HG02798 (cell line): ENCODE measurements at regions not wholly inside any gene's neighbourhood (a gene's known extent, or its start where the extent isn't known, plus 50 kb on each side); places are given as distances from the start of the nearest gene placed in this dataset.
"Not testable (repeated sequence)": the region's sequence is repeated elsewhere in the genome, so short reads cannot be mapped to it uniquely, and the experiment has no call there.

Experiments
- ATAC-seq: cut with Tn5 transposase; IDR thresholded peaks from one replicate; pipeline ENCODE4 v1.9.1; 2021; ENCODE audit warnings: mild to moderate bottlenecking; ENCODE audit not compliant: unreplicated experiment, poor library complexity

DNA sequence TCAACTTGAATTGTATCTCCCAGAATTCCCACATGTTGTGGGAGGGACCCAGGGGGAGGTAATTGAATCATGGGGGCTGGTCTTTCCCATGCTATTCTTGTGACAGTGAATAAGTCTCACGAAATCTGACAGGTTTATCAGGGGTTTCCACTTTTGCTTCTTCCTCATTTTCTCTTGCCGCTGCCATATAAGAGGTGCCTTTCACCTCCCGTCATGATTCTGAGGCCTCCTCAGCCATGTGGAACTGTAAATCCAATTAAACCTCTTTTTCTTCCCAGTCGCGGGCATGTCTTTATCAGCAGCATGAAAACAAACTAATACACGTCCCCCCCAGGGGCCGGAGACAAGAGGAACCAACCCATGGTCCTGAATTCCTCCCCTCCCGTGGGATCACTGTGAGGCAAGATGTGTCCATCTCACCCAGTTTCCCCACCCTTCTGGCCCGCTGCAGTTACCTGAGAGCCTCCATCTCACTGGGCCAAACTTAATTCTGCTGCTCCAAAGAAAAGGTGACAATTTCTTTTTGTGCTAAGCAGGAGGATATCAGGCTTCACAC is 354.0 kb upstream of the JARID2 start:
- not testable (repeated sequence) for ATAC-seq

DNA sequence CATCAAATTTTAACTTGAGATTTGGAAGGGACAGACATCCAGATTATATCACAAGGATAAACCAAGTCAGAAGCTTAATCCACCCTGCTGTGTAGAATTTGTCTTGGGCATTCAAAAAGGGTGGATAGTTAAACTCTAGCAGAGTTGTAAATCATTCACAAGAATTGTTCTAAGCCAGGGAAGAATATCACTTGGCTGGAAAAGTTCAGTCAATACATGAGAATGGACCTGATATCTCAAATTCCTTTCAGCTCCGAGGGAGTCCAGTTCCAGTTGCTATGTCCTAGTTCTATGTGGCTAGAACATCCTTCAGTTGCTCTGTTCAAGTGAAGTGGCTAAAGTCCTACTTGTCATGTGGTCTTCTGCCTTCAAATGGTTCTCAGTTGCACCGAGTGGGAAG is 351.8 kb upstream of the JARID2 start:
- no peak for ATAC-seq

DNA sequence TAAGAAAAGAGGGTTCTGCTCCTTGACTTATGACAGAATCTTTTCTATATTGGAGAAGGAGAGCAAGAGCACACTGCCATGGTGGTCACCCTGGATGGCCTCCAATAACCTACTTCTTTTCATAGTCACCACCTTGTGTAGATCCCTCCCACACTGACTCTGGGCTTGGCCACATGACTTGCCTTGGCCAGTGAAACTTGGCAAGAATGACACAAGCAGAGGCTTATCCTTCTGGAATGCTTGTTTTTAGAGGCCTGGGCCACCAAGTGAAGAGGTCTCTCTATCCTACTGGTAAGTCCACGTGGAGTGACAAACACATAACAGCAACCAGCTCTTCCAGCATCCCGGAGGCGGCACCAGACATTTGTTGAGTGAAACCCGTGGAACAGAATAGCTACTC is 349.4 kb upstream of the JARID2 start:
- no peak for ATAC-seq

DNA sequence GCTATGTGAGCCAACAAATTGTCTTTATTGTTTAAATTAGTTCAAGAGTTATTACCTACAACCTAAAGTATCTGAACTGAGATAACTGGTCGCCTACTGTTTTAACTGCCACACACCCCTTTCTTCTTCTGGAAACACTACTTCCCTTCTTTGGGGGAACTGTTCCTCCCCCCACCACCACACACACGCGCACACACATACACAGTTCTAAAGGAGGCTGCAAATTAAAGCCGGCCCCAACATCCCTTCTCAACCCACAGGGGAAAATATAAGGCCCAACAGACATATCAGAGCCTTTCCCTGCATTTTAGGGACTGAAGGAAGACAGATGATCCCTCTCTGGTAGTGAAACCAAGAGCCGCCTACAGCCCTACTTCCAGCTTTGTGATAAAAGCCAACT is 348.0 kb upstream of the JARID2 start:
- ATAC-seq: no peak

DNA sequence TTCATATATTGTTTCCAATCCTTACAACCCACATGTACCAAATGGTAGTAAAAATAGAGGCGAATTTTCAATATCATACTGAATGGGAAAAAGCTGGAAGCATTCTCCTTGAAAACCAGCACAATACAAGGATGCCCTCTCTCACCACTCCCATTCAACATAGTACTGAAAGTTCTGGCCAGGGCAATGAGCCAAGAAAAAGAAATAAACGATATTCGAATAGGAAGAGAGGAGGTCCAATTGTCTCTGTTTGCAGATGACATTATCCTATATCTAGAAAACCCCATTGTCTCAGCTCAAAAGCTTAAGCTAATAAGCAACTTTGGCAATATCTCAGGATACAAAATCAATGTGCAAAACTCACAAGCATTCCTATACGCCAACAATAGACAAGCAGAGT is 346.4 kb upstream of the JARID2 start:
- not testable (repeated sequence) for ATAC-seq

DNA sequence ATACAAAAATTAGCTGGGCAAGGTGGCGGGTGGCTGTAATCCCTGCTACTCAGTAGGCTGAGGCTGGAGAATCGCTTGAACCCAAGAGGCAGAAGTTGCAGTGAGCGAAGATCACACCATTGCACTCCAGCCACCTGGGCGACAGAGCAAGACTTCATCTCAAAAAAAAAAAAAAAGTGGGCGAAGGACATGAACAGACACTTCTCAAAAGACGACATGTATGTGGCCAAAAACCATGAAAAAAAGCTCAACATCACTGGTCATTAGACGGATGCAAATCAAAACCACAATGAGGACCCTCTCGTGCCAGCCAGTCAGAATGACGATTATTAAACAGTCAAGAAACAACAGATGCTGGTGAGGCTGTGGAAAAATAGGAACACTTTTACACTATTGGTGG is 344.9 kb upstream of the JARID2 start:
- no peak for ATAC-seq

DNA sequence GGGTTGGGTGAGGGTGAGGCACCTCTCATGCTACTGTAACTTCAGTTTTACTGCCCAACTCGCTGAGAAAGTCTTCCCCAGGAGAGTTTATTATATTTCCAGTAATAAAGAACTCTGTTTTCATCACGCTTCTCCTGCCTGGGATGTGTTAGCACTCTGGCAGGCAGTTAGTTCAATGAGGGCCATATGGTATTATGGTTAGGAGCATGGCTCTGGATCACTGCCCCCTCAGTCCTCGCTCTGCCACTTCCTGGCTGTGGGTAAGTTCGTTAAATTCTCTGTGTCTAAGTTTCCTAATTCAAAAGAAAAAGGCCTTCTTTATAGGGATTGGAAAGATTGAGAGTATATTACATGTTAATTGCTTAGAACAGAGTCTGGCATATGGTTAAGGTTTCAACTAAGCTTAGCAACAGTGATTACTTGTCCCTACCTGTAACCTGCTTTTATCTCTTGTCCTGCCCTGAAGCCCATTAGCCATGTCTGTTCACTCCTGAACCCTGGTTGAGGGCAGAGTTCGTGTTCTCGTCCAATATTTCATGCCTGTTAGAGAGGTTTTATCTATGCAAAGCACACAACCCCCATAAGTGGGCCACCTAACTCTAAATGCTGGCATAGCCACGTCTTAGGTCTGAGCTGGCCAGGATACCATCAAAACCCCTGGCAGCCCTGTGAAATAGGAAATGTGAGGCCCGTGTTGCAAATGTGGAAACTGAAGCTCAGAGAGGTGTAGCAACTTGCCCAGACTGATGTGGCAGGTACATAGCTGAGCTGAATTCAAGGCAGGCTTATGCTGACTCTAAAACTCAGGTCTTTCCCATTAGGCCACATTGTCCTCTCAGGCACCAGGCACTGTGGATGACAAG is 342.5 kb upstream of the JARID2 start:
- ATAC-seq: no peak

DNA sequence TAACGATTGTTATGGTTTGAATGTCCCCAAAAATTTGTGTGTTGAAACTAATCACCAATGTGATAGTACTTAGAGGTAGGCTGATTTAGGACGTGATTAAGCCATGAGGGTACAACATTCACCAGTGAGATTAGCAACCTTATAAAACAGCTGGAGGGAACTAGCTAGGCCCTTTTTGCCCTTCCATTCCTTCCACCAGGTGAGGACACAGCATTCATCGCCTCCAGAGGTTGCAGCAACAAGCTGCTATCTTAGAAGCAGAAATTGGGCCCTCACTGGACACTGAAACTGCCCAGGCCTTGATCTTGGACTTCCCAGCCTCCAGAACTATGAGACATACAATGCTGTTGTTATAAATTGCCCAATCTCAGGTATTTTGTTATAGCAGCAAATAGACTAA is 340.7 kb upstream of the JARID2 start:
- no peak for ATAC-seq

DNA sequence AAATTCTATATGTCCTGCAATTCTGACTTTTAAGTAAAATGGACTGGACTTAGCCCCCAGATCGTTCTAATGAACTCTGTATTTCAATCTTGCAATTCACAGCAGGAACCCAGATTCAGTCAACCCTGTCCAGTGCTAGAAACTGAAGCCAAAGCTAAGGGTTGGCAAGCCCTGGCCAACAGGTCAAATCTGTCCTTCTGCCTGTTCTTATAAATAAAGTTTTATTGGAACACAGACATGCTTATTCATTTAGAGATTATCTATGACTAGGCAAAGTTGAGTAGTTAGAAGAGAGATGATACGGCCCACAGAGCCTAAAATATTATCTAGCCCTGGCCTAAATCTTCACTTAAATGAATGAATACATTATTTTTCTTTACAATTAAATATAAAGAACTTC is 339.2 kb upstream of the JARID2 start:
- no peak for ATAC-seq

DNA sequence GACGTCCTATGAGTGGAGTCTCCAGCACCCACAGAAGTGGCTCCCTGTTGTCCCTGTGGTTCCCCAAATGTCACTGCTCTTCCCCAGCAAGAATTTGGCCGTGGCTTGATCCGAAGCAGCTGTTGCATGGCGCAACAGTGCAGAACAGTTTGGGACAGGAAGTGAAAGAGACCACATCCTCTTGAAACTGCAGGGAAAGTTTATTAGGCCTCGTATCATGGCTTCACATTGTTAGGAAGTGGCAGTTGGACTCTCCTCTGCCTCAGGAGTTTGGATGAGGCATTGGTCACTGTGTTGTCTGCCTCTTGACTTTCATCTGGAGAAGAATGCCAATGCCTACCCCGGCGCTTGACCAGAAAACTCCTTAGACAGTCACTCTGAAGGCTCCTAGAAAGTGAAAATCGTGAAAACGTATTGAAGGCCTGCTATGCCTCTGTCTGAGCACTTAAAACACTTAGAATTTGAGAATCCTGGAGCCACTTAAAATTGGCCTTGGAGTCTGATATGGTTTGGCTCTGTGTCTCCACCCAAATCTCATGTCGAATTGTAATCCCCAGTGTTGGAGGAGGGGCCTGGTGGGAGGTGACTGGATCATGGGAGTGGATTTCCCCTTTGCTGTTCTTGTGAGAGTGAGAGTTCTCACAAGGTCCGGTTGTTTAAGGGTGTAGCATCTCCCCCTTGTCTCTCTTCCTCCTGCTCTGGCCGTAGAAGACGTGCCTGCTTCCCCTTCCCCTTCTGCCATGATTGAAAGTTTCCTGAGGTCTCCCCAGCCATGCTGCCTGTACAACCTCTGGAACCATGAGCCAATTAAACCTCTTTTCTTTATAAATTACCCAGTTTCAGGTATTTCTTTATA is 334.9 kb upstream of the JARID2 start:
- peak; percentile 74 for ATAC-seq

DNA sequence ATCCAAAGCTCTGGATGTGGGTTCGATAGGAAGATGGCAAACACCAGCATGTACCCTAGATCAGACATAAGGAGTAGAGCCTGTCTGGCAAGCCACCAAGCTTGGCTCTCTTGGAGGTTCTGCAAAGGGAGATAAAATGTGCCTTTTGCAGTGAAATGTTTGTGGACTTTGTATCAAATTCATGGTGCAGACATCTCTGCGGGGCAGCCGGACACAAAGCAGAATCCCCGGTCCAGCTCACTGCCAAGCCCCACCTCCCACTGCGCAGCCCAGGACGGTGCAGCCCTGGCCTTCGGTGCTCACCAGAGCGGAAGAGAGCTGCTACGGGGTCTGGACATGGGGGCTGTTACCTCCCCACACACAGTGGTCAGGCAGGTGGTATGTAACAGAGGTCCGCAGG is 333.6 kb upstream of the JARID2 start:
- ATAC-seq: no peak

DNA sequence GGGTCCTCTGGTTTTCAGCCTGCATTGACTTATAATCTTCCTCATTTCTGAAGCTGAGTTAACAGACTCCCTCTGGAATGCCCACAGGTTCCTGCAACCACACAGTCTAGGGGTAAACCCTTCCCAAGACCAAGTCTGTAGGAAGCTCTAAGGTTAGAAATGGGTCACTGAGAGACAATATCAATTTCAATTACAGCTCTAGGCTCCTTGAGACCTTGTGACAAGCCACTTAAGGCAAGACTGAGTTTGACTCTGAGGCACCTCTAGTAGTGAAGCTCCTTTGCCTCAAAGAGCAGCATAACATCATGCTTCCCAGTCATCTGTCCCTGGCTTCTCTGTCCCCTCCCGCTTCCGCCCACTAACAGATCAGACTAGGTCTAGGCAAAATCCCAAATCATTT is 333.2 kb upstream of the JARID2 start:
- ATAC-seq: no peak

DNA sequence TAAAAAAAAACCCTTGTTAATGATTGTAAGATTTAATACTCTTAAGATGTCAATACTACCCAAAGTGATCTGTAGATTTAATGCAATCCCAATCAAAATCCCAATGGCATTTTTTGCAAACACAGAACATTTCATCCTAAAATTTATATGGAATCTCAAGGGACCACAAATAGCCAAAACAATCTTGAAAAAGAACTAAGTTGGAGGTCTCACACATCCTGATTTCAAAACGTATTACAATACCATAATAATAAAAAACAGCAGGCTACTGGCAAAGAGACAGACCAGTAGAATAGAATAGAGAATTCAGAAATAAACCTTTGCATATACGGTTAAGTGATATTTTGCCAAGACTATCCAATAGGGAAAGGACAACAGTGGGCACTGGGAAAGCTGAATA is 331.9 kb upstream of the JARID2 start:
- no peak for ATAC-seq

DNA sequence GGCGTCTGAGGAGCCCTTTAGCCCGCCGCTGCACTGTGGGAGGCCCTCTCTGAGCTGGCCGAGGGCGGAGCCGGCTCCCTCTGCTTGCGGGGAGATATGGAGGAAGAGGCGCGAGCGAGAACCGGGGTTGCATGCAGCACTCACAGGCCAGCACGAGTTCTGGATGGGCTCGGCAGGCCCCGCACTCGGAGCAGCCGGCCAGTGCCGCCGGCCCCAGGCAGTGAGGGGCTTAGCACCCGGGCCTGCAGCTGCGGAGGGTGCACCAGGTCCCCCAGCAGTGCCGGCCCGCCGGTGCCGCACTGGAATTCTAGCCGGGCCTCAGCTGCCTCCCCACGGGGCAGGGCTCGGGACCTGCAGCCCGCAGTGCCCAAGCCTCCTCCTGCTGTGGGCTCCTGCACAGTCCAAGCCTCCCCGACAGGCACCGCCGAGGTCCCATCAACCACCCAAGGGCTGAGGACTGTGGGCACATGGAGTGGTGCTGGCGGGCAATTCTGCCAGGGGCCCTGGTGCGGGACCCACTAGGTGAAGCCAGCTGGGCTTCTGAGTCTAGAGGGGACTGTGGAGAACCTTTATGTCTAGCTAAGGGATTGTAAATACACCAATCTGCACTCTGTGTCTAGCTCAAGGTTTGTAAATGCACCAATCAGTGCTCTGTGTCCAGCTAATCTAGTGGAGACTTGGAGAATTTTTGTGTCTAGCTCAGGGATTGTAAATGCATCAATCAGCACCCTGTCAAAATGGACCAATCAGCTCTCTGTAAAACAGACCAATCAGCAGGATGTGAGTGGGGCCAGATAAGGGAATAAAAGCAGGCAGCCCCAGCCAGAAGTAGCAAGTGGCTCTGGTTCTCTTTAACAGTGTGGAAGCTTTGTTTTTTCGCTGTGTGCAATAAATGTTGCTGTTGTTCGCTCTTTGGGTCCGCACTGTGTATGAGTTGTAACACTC is 329.7 kb upstream of the JARID2 start:
- no peak for ATAC-seq

DNA sequence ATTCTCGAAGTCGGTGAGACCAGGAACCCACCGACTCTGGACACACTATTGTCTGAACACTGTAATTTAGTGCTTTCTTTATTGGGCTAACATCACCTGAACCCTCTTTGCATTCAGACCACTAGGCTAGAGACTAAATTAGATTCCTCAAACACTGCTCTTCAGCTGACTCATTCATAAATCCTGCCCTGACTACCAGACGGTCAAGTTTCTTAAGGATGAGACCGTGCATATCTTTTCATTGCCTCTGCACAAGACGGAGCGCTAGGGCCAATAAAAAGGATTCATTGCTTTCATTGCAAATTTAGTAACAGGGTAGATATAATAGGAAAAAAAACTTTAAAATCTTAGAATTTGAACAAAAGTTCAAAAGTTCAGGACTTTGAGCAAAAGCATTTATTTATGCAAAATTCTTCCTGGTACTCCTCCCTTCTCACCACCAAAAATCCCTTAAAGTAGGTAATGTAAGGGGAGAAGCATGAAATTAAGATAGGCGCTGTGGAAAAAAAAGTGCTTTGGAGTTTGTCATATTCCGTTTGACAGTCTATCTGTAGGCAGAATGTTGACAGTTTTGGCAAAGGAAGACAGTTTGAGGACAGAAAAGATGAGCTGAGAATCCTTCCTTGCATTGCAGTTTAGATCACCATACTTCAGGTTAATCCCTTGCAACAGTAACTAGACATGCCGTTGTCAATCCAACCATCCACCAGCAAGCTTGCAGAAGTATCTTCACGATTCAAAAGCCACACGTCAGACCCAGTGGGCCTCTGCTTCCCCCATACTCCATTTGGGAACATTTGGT is 328.6 kb upstream of the JARID2 start:
- no peak for ATAC-seq

DNA sequence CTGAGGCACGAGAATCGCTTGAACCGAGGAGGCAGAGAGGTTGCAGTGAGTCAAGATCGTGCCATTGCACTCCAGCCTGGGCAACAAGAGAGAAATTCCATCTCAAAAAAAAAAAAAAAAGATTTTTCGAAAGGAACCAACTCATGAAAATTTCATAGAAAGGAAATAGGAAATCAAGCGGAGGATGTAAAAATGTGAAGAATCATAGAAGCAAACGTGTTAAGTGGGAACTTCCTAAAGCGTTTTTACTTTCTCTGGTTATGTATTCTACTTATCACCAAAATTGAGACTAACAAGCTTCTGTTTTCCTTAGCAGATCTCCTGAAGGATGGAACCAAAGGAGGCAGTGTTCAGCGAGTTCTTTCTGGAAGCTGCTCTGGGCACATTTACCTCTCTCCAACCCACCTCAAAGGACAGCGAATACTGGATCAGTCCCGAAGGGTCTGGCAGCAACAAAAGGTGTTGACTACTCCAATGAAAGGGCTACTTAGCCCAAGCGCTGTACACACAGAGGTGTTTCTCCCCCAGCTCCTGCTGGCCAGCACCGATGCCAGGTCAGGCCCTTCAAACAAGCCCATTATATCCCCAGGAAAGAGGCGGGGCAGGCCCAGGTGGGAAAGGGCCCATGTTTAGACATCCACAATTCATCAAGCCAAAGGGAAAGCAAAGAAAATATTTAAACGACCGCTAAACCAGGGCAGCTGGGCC is 327.5 kb upstream of the JARID2 start:
- ATAC-seq: no peak

DNA sequence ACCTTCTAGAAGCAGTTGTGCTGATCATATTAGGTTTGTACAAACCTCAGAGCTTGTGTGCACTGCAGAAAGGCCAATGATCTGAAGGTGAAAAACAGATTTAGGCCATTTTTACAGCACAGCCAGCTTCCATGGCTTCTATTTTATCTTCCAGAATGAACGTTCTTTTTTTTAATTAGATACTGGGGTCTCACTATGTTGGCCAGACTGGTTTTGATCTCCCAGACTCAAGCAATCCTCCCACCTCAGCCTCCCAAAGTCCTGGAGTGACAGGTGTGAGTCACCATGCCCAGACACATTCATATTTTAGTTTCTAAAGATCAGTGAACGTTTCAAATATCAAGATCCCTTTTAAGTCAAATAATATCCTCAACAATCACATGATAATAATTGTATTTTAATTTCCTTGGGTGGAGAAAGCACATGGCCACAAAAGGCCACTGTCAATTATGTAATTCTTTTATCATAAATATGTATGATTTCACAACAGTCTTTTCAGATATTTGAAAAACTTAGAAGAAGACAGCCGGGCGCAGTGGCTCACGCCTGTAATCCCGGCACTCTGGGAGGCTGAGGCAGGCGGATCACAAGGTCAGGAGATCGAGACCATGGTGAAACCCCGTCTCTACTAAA is 326.7 kb upstream of the JARID2 start:
- no peak for ATAC-seq

DNA sequence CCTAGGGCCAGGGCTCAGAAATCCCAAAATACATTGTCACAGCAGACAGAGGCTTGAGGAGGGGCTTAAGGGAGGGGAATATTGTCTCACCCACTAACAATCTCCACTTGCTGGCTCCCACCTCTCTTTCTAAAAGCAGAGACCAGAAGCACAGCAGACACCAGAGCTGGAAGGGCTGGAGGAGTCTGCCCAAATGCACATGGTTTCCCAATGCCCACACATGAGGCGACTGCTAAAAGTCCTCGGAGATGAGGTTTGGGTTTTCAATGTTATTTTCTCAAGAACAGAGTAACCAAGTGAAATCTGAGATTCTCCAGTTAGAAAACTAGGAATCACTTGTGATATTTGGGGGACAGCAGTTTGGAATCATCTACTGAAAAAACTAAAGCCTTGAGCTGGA is 325.6 kb upstream of the JARID2 start:
- no peak for ATAC-seq
